ENCODE measurements at regions not wholly inside any gene's neighbourhood (a gene's known extent, or its start where the extent isn't known, plus 50 kb on each side); places are given as distances from the start of the nearest gene placed in this dataset.

DNA sequence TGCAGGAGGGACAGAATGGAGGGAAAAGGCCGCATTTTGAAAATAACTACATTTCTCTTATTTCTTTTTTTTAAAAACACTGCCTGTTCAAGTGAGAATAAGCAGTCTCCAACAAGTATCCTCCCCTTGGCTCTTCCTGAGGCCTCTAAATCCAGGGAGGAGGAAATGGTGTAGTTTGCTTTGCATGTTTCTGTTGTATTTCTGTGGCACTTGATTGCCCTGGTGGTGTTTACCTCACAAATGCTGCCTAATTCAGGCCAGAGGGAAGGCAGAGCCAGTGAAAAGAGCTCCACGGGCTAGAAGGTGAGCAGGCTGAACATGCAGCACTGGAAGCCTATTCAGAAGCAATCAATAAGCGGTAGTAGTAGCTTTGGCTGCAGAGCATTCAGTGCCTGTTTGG lies 149.3 kb upstream of the ATP11B start:
- TF ChIP-seq, protein P1, sequence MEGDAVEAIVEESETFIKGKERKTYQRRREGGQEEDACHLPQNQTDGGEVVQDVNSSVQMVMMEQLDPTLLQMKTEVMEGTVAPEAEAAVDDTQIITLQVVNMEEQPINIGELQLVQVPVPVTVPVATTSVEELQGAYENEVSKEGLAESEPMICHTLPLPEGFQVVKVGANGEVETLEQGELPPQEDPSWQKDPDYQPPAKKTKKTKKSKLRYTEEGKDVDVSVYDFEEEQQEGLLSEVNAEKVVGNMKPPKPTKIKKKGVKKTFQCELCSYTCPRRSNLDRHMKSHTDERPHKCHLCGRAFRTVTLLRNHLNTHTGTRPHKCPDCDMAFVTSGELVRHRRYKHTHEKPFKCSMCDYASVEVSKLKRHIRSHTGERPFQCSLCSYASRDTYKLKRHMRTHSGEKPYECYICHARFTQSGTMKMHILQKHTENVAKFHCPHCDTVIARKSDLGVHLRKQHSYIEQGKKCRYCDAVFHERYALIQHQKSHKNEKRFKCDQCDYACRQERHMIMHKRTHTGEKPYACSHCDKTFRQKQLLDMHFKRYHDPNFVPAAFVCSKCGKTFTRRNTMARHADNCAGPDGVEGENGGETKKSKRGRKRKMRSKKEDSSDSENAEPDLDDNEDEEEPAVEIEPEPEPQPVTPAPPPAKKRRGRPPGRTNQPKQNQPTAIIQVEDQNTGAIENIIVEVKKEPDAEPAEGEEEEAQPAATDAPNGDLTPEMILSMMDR (IDR thresholded peaks at IDR 0.05; ENCODE audit: low read depth, low read length, poor library complexity, severe bottlenecking): no peak
- no peak for TF ChIP-seq EZH2phosphoT487 (IDR thresholded peaks at IDR 0.05; ENCODE audit: borderline replicate concordance, low read length)
